PFSK-1 (cell line): ENCODE measurements at regions not wholly inside any gene's neighbourhood (a gene's known extent, or its start where the extent isn't known, plus 50 kb on each side); places are given as distances from the start of the nearest gene placed in this dataset.

ENCODE experiments used
- POLR2AphosphoS5 ChIP-seq: IDR thresholded peaks from 2 replicates; pipeline ENCODE4 v1.6.1; 2012; ENCODE audit warnings: low read depth, mild to moderate bottlenecking, control low read depth, low read length, moderate library complexity
- TAF1 ChIP-seq: IDR thresholded peaks from 2 replicates; pipeline ENCODE4 v1.6.1; 2012; ENCODE audit warnings: low read length, control low read depth, borderline replicate concordance; ENCODE audit not compliant: insufficient read depth
- TF ChIP-seq, protein P1 (sequence below), 2 experiments: IDR thresholded peaks; 2 replicates each; pipeline versions ENCODE4 v1.6.1 to v1.8.0; 2011 to 2012; ENCODE audit warnings: low read depth in 2 of 2, low read length in 2 of 2, control low read depth in 1 of 2, inconsistent platforms in 1 of 2, mild to moderate bottlenecking in 1 of 2, moderate library complexity in 1 of 2; ENCODE audit not compliant: insufficient read depth in 1 of 2

GRCh38 chr21:15524855-15525254 is 204.9 kb upstream of the USP25 start:
- TF ChIP-seq POLR2AphosphoS5 (no peak), TAF1 (no peak)
- TF ChIP-seq, protein P1, sequence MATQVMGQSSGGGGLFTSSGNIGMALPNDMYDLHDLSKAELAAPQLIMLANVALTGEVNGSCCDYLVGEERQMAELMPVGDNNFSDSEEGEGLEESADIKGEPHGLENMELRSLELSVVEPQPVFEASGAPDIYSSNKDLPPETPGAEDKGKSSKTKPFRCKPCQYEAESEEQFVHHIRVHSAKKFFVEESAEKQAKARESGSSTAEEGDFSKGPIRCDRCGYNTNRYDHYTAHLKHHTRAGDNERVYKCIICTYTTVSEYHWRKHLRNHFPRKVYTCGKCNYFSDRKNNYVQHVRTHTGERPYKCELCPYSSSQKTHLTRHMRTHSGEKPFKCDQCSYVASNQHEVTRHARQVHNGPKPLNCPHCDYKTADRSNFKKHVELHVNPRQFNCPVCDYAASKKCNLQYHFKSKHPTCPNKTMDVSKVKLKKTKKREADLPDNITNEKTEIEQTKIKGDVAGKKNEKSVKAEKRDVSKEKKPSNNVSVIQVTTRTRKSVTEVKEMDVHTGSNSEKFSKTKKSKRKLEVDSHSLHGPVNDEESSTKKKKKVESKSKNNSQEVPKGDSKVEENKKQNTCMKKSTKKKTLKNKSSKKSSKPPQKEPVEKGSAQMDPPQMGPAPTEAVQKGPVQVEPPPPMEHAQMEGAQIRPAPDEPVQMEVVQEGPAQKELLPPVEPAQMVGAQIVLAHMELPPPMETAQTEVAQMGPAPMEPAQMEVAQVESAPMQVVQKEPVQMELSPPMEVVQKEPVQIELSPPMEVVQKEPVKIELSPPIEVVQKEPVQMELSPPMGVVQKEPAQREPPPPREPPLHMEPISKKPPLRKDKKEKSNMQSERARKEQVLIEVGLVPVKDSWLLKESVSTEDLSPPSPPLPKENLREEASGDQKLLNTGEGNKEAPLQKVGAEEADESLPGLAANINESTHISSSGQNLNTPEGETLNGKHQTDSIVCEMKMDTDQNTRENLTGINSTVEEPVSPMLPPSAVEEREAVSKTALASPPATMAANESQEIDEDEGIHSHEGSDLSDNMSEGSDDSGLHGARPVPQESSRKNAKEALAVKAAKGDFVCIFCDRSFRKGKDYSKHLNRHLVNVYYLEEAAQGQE (IDR thresholded peaks at IDR 0.05; ENCODE audit: insufficient read depth in 1 of 2, low read depth in 2 of 2, low read length in 2 of 2): no peak
